GM12892 (cell line): ENCODE measurements at regions not wholly inside any gene's neighbourhood (a gene's known extent, or its start where the extent isn't known, plus 50 kb on each side); places are given as distances from the start of the nearest gene placed in this dataset.

Experiments
- POLR2A ChIP-seq: IDR thresholded peaks from 2 replicates; pipeline ENCODE4 v1.6.1; 2011; ENCODE audit warnings: low read depth, low read length, control low read depth
- POLR2AphosphoS5 ChIP-seq: IDR thresholded peaks from 2 replicates; pipeline ENCODE4 v1.6.1; 2011; ENCODE audit warnings: low read depth, low read length, control low read depth
- TAF1 ChIP-seq: IDR thresholded peaks from 2 replicates; pipeline ENCODE4 v1.6.1; 2011; ENCODE audit warnings: low read depth, mild to moderate bottlenecking, control low read depth, low read length, borderline replicate concordance

GRCh38 chr2:41763141-41763540 is 284.7 kb upstream of the PKDCC start:
- TF ChIP-seq TAF1, result no peak
- no peak for TF ChIP-seq POLR2A
- TF ChIP-seq POLR2AphosphoS5, result no peak
